GF-D8 (cell line): ENCODE measurements at regions not wholly inside any gene's neighbourhood (a gene's known extent, or its start where the extent isn't known, plus 50 kb on each side); places are given as distances from the start of the nearest gene placed in this dataset.

Source experiments
- DNase-seq: peaks from one replicate; lab custom pipeline; 2025; lab: John Stamatoyannopoulos, UW

DNA sequence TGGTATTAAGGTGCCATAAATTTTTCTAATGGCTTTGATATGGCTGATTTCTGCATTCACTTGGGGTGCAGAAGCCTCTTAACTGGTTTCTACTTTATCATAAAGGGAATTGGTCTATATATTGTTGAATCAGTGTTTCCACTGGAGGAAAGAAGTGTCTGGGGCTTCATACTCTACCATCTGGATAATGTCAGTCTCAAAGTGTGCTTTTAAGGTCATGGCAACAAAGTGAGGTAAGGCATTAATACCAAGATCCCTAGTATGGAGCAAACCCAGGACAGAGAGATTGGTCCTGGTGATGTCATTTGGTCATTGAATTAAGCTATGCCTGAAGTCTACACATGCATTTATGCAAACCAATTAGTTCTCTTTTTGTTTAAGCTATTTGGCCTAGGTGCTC lies 309.9 kb downstream of the DUSP10 start:
- no peak for DNase-seq

DNA sequence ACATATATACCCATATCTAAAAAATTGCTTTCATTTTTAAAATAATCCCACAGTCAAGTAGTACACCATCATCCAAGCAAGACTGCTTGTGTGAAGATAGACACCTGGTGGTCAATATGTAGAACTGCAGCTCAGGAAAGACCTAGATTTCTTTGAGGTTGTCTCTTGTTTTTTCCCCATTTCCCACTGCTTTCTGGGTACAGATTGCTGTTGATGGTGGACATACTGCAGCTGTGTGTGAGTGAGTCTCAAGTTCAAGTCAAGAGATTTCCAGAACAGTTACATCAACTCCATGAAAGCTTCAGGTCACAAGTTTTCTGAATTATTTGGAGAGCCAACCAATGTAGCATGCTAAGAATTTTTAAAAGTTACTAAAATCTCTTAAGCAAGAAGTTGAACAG lies 306.4 kb downstream of the DUSP10 start:
- DNase-seq = no peak

DNA sequence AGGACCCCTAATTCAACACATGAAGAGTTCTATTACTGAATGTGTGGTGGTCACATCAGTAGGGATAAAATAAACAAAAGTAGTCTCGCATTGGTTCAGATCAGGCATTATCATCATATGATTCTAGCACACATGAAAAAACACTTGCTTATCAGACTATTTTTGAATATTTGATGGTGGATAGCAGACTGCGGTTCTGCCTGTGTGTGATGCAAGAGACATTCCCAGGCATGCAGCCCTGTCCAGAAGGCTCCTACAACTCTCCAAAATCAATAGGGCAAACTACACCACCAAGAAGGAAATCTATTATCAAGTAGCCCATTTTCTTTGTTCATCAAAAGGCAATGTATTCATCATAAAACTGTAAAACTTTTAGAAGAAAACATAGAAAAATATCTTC lies 304.7 kb downstream of the DUSP10 start:
- DNase-seq = no peak

DNA sequence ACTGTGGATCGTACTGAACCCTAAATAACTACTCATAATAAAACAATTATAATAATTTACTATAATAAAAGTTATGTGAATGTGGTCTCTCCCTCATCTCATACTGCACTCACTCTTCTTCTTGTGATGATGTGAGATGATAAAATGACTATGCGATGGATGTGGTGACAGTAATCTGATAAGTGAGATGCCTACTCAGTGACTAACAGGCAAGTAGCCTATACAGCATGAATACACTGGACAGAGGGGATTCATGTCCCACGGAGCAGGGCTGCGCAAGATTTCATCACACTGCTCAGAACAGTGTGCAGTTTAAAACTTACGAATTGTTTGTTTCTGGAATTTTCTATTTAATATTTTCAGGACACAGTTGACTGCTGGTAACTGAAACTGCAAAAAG lies 304.0 kb downstream of the DUSP10 start:
- no peak for DNase-seq

DNA sequence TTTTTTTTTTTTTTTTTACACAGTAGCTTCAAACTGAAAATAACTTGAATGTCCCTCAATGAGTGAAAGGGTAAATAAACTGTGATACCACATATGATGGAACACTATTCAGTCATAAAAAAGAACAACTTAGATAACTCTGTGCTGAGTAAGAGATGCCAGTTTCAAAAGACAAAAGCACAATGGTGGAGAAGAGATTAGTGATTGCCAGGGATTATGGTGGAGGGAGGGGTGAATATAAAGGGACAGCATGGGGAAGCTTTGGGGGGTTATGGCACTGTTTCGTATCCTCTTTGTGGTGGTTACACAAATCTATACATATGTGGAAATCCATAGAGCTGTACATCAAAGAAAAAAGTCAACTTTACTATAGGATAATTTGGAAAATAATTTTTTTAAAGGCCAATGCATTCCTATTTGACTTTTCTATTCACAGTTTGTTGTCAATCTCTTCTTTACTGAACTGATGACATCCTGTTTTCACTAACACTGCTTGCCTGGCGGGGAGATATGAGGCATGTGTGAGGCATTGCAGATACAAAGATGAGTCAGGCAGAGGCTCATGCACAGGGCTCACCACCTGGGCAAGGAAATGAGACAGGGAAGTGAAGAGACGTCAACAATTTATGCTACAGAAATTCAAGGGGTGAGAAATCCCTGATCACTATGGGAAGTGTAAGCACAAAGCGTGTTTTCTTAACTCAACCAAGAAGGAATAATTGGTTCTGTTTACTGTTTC lies 302.7 kb downstream of the DUSP10 start:
- DNase-seq = no peak

GRCh38 chr1:221439747-221440501 lies 302.0 kb downstream of the DUSP10 start:
- DNase-seq = no peak

DNA sequence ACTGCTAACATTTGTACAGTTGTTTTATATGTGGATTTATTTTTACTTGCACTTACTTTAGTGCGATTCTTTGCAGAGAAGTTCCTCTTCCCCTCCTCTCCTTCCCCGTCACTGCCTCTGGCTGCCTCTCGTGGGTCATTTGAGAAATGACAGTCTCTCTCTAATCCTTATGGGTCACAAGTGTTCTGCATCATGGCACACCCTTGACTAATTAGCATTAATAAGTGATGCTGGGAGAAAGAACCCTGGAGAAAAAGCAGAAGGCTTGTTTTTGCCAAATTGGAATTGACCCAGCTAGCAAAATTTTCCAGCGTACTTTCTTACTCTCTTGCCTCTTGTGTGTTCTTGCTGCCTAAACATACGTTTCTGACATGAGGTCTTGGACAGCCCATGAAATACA lies 301.2 kb downstream of the DUSP10 start:
- no peak for DNase-seq

DNA sequence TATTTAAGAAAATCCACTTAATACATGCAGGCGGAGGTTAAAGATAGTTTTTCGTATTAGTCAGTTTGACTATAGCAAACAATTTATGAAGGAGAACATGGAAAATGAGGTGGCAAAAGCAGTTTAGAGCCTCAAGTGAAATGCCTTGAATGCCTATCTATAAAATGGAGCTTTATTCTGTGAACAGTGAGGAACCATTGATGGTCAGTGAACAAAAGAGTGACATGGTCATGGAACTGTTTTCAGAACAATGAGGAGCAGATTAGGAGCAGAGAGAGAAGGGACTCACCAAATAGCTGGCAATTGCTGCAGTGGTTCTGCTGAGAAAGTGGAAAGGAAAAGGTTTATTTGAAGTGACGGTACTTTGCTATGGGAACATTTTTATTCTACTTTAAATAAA lies 299.8 kb downstream of the DUSP10 start:
- no peak for DNase-seq

DNA sequence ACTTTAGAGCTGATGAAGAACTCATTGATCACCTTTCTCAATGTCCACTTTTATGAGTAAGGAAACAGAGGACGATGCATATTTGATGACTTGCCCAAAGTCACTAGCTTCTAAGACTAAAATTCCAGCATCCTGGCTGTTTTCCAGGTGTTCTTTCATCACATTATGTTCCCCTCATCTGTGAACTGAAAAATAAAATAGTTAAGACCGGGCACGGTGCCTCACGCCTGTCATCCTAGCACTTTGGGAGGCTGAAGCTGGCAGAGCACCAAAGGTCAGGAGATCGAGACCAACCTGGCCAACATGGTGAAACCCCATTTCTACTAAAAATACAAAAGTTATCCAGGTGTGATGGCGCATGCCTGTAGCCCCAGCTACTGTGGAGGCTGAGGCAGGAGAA lies 297.5 kb downstream of the DUSP10 start:
- DNase-seq = no peak

DNA sequence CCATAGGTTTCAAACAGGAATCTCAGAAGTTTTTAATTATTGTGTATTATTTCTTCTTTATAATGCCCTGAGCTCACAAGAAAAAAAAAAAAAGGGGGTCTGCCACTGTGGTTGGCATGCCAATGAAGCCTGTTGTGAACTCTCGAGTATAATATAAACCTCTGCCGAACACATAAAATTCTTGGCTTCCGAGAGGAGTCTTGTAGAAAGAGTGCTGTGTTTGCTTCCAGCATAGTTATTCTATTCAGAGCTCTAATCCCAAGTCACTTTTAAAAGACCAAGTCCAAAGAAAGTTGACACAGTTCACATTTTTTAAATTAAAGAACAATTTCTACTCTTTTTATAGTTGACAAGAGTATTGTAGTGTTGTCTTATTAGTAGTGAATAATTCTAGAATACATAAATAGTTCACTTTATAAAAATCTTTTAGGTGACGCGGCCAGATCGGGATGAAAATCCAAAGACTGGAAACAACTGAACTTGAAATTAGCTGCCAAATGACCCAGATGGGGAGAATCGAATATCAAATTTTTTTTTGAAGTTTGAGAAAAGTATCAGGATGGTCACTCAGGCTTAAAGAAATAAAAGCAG lies 293.2 kb downstream of the DUSP10 start:
- DNase-seq = no peak

DNA sequence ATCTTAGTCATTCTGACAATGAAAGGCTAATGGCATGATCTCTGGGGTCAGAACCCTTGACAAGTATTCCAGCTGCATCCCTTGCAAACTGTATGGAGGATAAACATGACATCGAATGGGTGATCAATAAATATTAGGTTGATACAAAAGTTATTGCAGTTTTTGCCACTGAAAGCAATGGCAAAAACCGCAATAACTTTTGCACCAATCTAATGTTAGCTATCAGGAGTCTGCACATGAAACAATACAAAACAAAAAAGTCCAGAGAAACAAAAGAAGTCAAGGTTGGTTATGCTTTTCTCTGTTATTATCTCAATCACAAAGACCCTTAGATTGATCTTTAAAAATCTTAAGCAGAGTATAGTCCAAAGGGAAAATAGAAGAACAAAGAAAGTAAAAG lies 292.7 kb downstream of the DUSP10 start:
- no peak for DNase-seq

DNA sequence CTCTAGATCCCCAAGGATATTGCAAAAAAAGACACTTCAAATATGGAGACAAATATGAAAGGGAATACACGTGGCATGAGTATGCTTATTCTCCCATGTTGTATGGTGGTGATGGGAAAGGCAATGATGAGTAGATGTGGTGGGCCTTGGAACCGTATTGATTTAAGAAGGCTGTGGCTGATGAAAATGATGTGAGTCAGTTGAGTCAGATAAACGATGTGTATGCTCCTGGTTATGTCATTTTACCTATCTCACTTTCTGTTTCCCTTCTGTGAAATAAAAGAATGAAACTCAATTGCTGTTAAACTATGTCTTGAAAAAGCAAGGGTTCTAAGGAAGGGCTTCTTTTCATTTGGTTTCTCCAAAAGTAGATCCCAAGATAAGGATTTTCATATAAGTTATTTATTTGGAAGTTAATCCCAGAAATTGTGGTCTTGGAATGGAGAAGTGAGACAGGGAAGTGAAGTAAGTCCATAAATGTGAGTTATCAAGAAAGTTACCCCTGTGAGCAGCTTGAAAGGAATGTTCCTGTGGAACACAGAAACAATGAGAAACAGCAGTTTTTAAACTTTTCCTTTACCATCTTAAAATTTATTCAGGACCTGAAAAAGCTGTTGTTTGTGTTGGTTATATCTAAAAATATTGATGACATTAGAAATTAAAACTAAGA lies 292.0 kb downstream of the DUSP10 start:
- DNase-seq = no peak

DNA sequence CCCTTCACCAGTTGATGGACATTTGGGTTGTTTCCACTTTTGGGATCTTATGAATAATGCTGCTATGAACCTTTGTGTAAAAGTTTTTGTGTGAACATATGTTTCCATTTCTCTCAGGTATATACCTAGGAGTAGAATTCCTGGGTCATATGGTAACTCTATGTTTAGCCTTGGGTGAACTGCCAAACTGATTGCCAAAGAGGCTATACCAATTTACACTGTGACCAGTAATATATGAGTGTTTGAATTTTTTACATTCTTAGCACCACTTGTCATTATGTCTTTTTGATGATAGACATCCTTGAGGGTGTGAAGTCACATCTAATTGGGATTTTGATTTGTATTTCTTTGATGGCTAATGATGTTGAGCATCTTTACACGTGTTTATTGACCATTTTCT lies 290.1 kb downstream of the DUSP10 start:
- DNase-seq = no peak

GRCh38 chr1:221454096-221454495 lies 287.8 kb downstream of the DUSP10 start:
- DNase-seq = no peak

DNA sequence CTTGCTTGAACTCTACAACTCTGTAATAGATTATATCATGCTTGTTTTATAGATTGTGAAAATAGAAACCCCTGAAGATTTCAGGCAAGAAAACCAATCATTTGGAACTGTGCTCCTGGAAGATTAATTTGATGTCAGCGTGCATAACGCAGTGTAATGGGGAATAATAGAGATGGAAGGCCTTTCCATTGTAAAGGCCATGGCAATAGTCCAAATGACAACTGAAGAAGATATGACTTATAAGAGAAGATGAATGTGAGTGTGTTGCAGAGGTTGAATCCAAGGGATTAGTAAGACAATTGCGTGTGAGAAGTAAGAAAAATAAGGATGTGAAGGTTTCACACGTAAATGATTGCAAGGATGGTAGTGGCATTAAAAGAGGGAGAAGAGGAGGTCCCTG lies 285.0 kb downstream of the DUSP10 start:
- DNase-seq = no peak

- DNase-seq = no peak
Measured at GRCh38 chr1:221457685-221458446, 284.0 kb downstream of the DUSP10 start.

DNA sequence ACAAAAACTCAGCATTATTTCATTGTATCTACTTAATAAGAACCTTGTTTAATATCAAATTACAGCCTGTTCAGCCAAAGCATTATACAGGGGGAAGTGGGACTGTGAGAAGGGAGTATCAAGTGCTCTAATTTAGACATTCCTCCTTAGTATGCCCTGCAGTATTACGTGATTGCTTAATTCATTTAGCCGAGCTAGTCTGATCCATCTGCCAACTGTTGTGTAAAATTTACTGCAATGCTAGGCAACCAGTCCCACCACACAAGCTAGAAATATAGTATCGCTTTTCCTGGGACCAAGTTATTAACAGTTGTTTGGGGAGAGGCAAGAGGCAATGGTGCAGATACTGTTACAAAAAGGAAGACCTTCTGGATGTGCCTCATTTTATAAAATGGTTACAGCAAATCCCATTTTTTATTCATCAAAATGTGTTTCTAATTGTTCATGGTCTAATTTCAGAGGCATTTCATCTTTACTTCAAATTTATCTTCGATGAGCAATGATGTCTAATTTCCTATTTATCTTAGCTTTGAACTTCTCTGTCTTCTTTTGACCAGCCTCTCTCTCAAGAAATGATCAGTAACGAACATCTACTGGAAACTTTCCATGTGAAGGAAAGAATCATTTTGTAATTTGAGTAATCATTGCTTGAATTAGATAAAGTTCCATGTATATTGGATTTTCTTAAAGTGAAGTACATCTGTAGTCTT lies 283.3 kb downstream of the DUSP10 start:
- DNase-seq = no peak

DNA sequence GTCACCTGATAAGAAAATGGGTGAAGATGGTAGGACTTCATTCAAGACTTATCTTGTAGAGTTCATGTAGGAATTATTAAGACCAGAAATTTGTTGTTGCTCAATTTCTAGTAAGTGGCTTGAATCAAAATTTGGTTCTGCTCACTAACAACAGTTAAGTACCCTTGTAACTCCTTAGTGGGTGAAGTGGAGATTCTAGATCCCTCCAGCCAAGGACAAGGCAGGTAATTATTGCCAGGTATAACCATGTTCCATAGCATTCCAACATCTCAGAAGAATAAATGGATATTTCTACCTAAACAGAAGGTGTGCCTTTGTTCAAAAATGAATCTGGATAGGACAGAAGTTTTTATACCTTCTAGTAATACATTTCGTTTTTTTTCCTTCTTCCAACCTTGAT lies 282.3 kb downstream of the DUSP10 start:
- no peak for DNase-seq

DNA sequence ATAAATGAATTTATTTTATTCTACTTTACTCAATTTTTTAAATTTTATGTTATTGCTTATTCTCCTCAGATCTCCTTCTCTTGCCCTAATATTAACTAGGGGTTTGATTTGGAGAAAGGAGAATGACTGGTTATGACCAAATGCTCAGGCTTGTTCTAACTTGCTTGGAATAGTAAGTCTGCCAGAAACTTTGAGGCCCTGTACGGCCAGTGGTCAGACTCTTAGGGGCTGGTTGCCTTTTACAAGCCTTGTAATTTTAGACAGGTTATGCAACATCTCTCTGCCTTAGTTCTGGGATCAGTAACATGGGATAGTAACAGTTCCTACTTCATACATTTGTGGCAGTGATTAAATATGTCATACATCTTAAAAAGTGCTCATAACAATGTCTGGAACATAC lies 279.5 kb downstream of the DUSP10 start:
- DNase-seq = no peak

GRCh38 chr1:221468546-221468945 lies 273.3 kb downstream of the DUSP10 start:
- no peak for DNase-seq

GRCh38 chr1:221469476-221469875 lies 272.4 kb downstream of the DUSP10 start:
- no peak for DNase-seq
